NCI-H128 (cell line): ENCODE measurements at regions not wholly inside any gene's neighbourhood (a gene's known extent, or its start where the extent isn't known, plus 50 kb on each side); places are given as distances from the start of the nearest gene placed in this dataset.

Experiments used
- DNase-seq: peaks from one replicate; lab custom pipeline; 2025; ENCODE audit not compliant: unreplicated experiment; lab: John Stamatoyannopoulos, UW

GRCh38 chr15:70493376-70493775 lies 270.0 kb downstream of the UACA start:
- no peak for DNase-seq

GRCh38 chr15:70492240-70493177 lies 270.8 kb downstream of the UACA start:
- DNase-seq: no peak

GRCh38 chr15:70491641-70492040 lies 271.7 kb downstream of the UACA start:
- DNase-seq: no peak

GRCh38 chr15:70491201-70491621 lies 272.1 kb downstream of the UACA start:
- no peak for DNase-seq

GRCh38 chr15:70490838-70491155 lies 272.6 kb downstream of the UACA start:
- no peak for DNase-seq

GRCh38 chr15:70490148-70490837 lies 273.1 kb downstream of the UACA start:
- no peak for DNase-seq

- no peak for DNase-seq
Observed at GRCh38 chr15:70488941-70489848, 274.2 kb downstream of the UACA start.

GRCh38 chr15:70488002-70488605 lies 275.3 kb downstream of the UACA start:
- peak; percentile 9 for DNase-seq

- no peak for DNase-seq
Observed at GRCh38 chr15:70487387-70487740, 276.0 kb downstream of the UACA start.

GRCh38 chr15:70486451-70487386 lies 276.6 kb downstream of the UACA start:
- DNase-seq: no peak

- DNase-seq: no peak
Observed at GRCh38 chr15:70486012-70486411, 277.3 kb downstream of the UACA start.

- no peak for DNase-seq
Observed at GRCh38 chr15:70484993-70485392, 278.4 kb downstream of the UACA start.

- no peak for DNase-seq
Observed at GRCh38 chr15:70483513-70483912, 279.8 kb downstream of the UACA start.

GRCh38 chr15:70480196-70480856 lies 283.0 kb downstream of the UACA start:
- no peak for DNase-seq

- no peak for DNase-seq
Observed at GRCh38 chr15:70479785-70480184, 283.6 kb downstream of the UACA start.

GRCh38 chr15:70479056-70479455 lies 284.3 kb downstream of the UACA start:
- no peak for DNase-seq

- DNase-seq: no peak
Observed at GRCh38 chr15:70478251-70478990, 284.9 kb downstream of the UACA start.

GRCh38 chr15:70477750-70478250 lies 285.6 kb downstream of the UACA start:
- DNase-seq: no peak
